ENCODE measurements at regions not wholly inside any gene's neighbourhood (a gene's known extent, or its start where the extent isn't known, plus 50 kb on each side); places are given as distances from the start of the nearest gene placed in this dataset.

- Histone ChIP-seq H3K4me3 (no peak overlapping the region), H3K27me3 (no peaks in the 10 kb centered on the region), H3K36me3 (no peaks in the 10 kb centered on the region), H3K27ac (no peak overlapping the region), H3K9me3 (no peaks in the 10 kb centered on the region), H3K4me1 (peaks cover 0 to 32% (median 14%) of the 10 kb centered on the region in 4 donors)
- intact Hi-C loops (cut with DNase I; ENCODE audit: low total_unique reads), result no loop called here
- no peak for TF ChIP-seq CTCF (IDR thresholded peaks at IDR 0.05)
- no peak for DNase-seq
Measured at GRCh38 chr22:26985206-26985605, 327.8 kb downstream of the MIAT start.

- TF ChIP-seq CTCF (IDR thresholded peaks at IDR 0.05), result no peak
- Histone ChIP-seq H3K4me3 (no peak overlapping the region), H3K4me1 (peaks cover 0 to 22% (median 10%) of the 10 kb centered on the region in 4 donors), H3K36me3 (no peaks in the 10 kb centered on the region), H3K27me3 (no peaks in the 10 kb centered on the region), H3K27ac (no peak overlapping the region), H3K9me3 (no peaks in the 10 kb centered on the region)
- DNase-seq, result no peak
- intact Hi-C loops (cut with DNase I; ENCODE audit: low total_unique reads), result no loop called here
Measured at GRCh38 chr22:26985931-26986782, 328.8 kb downstream of the MIAT start.

GRCh38 chr22:26986884-26987283 lies 329.5 kb downstream of the MIAT start:
- intact Hi-C loops (cut with DNase I; ENCODE audit: low total_unique reads), result no loop called here

GRCh38 chr22:26990503-26991189 lies 333.3 kb downstream of the MIAT start:
- DNase-seq, result no peak
- H3K36me3 ChIP-seq, result no peaks in the 10 kb centered on the region
- no peaks in the 10 kb centered on the region for H3K9me3 ChIP-seq
- intact Hi-C loops (cut with DNase I; ENCODE audit: low total_unique reads), result no loop called here
- peaks cover 0 to 5% (median 0%) of the 10 kb centered on the region in 4 donors for H3K4me1 ChIP-seq
- no peaks in the 10 kb centered on the region for H3K27me3 ChIP-seq
- no peak overlapping the region for H3K4me3 ChIP-seq
- no peak overlapping the region for H3K27ac ChIP-seq
- TF ChIP-seq CTCF (IDR thresholded peaks at IDR 0.05), result no peak

More at GRCh38 chr22:26986884-26987283, 329.5 kb downstream of the MIAT start:
- H3K4me1 ChIP-seq, result peaks cover 0 to 15% (median 5%) of the 10 kb centered on the region in 4 donors
- no peaks in the 10 kb centered on the region for H3K36me3 ChIP-seq
- no peak overlapping the region for H3K4me3 ChIP-seq
- no peak for TF ChIP-seq CTCF (IDR thresholded peaks at IDR 0.05)
- no peaks in the 10 kb centered on the region for H3K9me3 ChIP-seq
- H3K27ac ChIP-seq, result no peak overlapping the region
- no peaks in the 10 kb centered on the region for H3K27me3 ChIP-seq
- no peak for DNase-seq

GRCh38 chr22:26992556-26992955 lies 335.2 kb downstream of the MIAT start:
- H3K27ac ChIP-seq, result no peak overlapping the region
- H3K4me3 ChIP-seq, result no peak overlapping the region
- H3K4me1 ChIP-seq, result no peaks in the 10 kb centered on the region
- no peaks in the 10 kb centered on the region for H3K27me3 ChIP-seq
- H3K36me3 ChIP-seq, result no peaks in the 10 kb centered on the region
- no peaks in the 10 kb centered on the region for H3K9me3 ChIP-seq
- no peak for DNase-seq
- no peak for TF ChIP-seq CTCF (IDR thresholded peaks at IDR 0.05)
- intact Hi-C loops (cut with DNase I; ENCODE audit: low total_unique reads), result no loop called here

Measured in tibial artery (tissue), 4 donors.